ENCODE measurements at regions not wholly inside any gene's neighbourhood (a gene's known extent, or its start where the extent isn't known, plus 50 kb on each side); places are given as distances from the start of the nearest gene placed in this dataset.

DNA sequence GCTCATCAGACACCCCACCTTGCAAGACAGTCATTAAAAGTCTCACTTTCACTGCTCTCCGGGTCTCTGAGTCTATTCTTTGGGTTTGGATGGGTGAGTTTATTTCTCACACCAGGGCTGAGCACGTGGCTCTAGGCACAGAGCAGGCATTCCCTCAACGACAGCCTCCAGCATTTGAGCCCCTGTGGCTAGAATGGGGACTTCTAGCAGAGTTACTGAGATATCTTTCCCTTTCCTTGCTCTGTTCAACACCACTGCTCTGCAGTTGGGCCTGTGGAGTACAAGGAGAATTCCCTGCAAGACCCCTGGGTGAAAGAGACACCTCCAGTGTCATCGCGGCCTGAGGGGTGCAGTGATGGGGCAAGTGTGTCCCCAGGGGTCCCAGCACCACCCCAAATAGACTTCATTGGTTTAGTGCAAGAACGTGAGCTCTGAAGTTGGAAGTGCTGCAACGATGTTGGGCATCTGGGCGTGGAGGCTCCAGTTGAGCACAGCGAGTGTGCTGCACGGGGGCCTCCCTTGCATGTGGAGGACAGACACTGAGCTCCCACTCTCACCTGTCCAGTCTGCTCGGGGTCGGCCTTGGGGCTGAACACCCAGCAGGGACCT, 184.1 kb upstream of the HS6ST1 start:
- no peak overlapping the region for H3K9ac ChIP-seq (ENCODE audit: low read depth in 1 of 2, low read length in 2 of 2)
- no peak for TF ChIP-seq YY1 (IDR thresholded peaks at IDR 0.05)
- TF ChIP-seq REST (IDR thresholded peaks at IDR 0.05), result no peak
- no peak for TF ChIP-seq RXRA (IDR thresholded peaks at IDR 0.05)
- H3K4me3 ChIP-seq (ENCODE audit: low read depth in 1 of 3, low read length in 3 of 3), result no peak overlapping the region
- H3K4me1 ChIP-seq (ENCODE audit: control insufficient read depth in 4 of 4, insufficient read depth in 4 of 4, low read length in 3 of 4), result peaks cover 0 to 2% (median 0%) of the 10 kb centered on the region in 4 donors
- H3K9me3 ChIP-seq (ENCODE audit: control insufficient read depth in 4 of 4, low read length in 3 of 4), result no peaks in the 10 kb centered on the region
- WGBS, result 94% methylated on average over 12 of the region's 12 CpGs
- no peak overlapping the region for H3K27ac ChIP-seq (ENCODE audit: low read depth in 1 of 2, low read length in 2 of 2)
- DNase-seq (ENCODE audit: low spot score), result no peak
- no peaks in the 10 kb centered on the region for H3K36me3 ChIP-seq (ENCODE audit: control insufficient read depth in 4 of 4, insufficient read depth in 3 of 4, low read depth in 1 of 4, low read length in 3 of 4)
- no peaks in the 10 kb centered on the region for H3K27me3 ChIP-seq (ENCODE audit: control insufficient read depth in 4 of 4, insufficient read depth in 4 of 4, low read length in 3 of 4)

DNA sequence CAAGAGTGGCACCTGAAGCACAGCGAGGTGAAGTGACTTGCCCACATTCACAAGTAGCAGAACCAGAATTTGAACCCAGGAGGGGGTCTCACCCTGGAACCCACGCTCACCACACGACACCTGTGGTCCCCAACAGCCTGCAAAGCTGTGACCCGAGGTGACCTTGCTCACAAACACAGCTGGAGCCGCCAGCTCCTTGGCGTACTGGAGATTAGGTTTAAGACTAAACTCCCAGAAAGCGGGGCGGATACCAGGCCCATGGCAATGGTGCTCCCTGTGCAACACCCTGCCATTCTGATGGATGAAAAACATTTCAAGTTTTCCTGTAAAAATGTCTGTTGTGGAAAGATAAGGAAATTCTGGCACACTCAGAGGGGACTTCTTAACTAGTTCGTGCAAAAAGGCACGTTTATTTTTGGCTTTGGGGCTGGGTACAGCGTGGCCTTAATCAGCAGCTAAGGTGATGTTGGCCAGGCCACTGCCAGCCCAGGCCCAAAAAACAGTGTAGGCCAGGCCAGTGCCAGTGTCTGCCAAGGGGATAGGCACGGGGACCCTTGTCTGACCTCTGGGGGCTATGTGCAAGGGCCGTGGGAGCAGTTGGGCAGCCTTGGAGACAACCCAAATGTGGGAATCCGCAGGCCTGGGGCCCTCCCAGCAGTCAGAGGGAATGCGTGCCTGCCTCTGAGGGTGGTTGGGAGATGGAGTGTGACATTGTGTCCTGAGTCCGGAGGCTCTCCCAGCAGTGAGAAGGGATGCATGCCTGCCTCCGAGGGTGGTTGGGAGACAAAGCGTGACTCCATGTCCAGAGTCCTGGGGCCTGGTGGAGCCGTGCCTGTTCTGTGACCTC, 185.0 kb upstream of the HS6ST1 start:
- WGBS, result 73% methylated on average over 19 of the region's 19 CpGs

DNA sequence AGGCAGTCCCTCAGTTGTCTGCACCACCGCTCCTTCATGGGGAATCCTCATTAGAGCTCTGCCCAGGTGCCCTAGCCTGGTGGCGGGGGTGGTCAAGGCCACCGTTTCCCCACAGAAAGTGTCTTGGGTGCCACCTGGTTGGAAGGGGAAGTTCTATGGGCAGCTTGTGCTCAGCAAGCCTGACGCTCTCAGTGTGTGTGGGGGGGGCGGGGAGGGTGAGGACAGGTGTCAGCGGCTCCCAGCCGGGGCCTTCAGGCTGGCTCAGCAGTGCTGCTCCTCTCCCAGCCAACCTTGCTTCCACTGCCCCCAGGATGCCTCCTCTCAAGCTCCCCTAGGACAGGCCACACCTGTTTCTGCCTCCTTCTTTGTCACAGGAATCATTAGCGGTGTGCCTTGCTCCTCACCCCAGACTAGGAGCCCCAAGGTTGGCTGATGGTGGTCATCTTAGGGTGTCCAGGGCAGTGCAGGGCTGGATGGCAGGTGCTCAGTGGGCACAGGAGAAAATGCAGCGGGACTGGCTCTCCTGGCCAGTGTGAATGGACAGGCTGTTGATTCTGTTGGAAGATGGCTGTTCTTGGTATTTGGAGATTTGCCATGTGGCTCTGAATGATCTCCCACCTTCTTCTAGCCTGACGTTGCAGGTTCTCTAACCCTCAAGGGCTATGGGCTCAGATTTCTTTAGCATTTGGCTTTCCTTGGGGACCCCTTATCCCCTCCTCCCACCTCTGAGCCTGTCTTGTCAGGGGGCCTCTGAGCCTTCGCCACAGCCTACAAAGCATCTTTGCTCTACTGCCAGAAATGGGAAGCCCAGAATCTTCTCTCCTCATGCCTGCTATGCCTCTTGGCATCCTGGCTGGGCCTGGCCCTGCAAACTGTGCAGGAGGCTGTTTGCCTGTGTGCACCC, 185.8 kb upstream of the HS6ST1 start:
- no peak overlapping the region for H3K9ac ChIP-seq (ENCODE audit: low read depth in 1 of 2, low read length in 2 of 2)

More for the DNA sequence above, 185.0 kb upstream of the HS6ST1 start:
- Histone ChIP-seq H3K27me3 (ENCODE audit: control insufficient read depth in 4 of 4, insufficient read depth in 4 of 4, low read length in 3 of 4) (no peaks in the 10 kb centered on the region), H3K27ac (ENCODE audit: low read depth in 1 of 2, low read length in 2 of 2) (no peak overlapping the region), H3K36me3 (ENCODE audit: control insufficient read depth in 4 of 4, insufficient read depth in 3 of 4, low read depth in 1 of 4, low read length in 3 of 4) (no peaks in the 10 kb centered on the region), H3K4me3 (ENCODE audit: low read depth in 1 of 3, low read length in 3 of 3) (no peak overlapping the region), H3K4me1 (ENCODE audit: control insufficient read depth in 4 of 4, insufficient read depth in 4 of 4, low read length in 3 of 4) (peaks cover 0 to 2% (median 0%) of the 10 kb centered on the region in 4 donors), H3K9ac (ENCODE audit: low read depth in 1 of 2, low read length in 2 of 2) (no peak overlapping the region), H3K9me3 (ENCODE audit: control insufficient read depth in 4 of 4, low read length in 3 of 4) (no peaks in the 10 kb centered on the region)
- peak; percentile 77 for TF ChIP-seq NR2F2 (IDR thresholded peaks at IDR 0.05)
- TF ChIP-seq RAD21 (IDR thresholded peaks at IDR 0.05), result peak in 1 of 2 donors; percentile 5
- TF ChIP-seq HNF4G (IDR thresholded peaks at IDR 0.05), result no peak
- peak; percentile 27 for DNase-seq (ENCODE audit: low spot score)

More for the DNA sequence above, 185.8 kb upstream of the HS6ST1 start:
- no peak overlapping the region for H3K4me3 ChIP-seq (ENCODE audit: low read depth in 1 of 3, low read length in 3 of 3)
- peaks cover 0 to 2% (median 0%) of the 10 kb centered on the region in 4 donors for H3K4me1 ChIP-seq (ENCODE audit: control insufficient read depth in 4 of 4, insufficient read depth in 4 of 4, low read length in 3 of 4)
- TF ChIP-seq CTCF (IDR thresholded peaks at IDR 0.05; ENCODE audit: low read depth, low read length, missing input control), result no peak
- no peak for TF ChIP-seq RXRA (IDR thresholded peaks at IDR 0.05)
- TF ChIP-seq EGR1 (IDR thresholded peaks at IDR 0.05; ENCODE audit: low read depth in 2 of 2), result no peak
- no peak for TF ChIP-seq RAD21 (IDR thresholded peaks at IDR 0.05)
- no peak for TF ChIP-seq MAX (IDR thresholded peaks at IDR 0.05)
- TF ChIP-seq REST (IDR thresholded peaks at IDR 0.05), result no peak
- TF ChIP-seq JUND (IDR thresholded peaks at IDR 0.05), result no peak
- TF ChIP-seq ZBTB33 (IDR thresholded peaks at IDR 0.05), result no peak
- no peak for TF ChIP-seq HNF4A (conservative IDR thresholded peaks at IDR 0.05)
- TF ChIP-seq YY1 (IDR thresholded peaks at IDR 0.05), result no peak
- no peaks in the 10 kb centered on the region for H3K36me3 ChIP-seq (ENCODE audit: control insufficient read depth in 4 of 4, insufficient read depth in 3 of 4, low read depth in 1 of 4, low read length in 3 of 4)
- no peaks in the 10 kb centered on the region for H3K27me3 ChIP-seq (ENCODE audit: control insufficient read depth in 4 of 4, insufficient read depth in 4 of 4, low read length in 3 of 4)
- no peak for DNase-seq (ENCODE audit: low spot score)
- no peak overlapping the region for H3K27ac ChIP-seq (ENCODE audit: low read depth in 1 of 2, low read length in 2 of 2)
- 83% methylated on average over 11 of the region's 11 CpGs for WGBS
- H3K9me3 ChIP-seq (ENCODE audit: control insufficient read depth in 4 of 4, low read length in 3 of 4), result no peaks in the 10 kb centered on the region

All from liver (tissue), 8 donors.